ENCODE measurements at regions not wholly inside any gene's neighbourhood (a gene's known extent, or its start where the extent isn't known, plus 50 kb on each side); places are given as distances from the start of the nearest gene placed in this dataset.
"Not testable (repeated sequence)": the region's sequence is repeated elsewhere in the genome, so short reads cannot be mapped to it uniquely, and the experiment has no call there.

DNA sequence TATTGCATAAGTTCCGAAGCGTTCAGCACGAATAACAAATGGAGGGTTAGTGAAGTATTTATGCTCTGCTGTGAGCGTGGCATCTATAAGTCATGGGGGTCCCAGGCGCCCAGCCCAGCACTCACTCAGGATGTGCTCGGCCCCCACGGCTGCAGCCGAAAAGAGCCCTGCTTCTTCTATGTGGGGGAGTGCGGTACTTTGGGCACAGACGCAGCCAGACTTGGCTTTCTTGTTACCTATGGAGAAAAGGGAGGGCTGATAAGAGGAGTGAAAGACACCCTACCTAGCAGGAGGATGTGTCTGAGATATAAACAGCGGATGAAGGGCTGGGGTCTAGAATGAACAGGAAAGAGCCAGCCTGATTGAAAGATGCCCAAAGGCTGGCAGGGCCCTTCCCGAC is 51.4 kb downstream of the MRPL36 start:
- DNase-seq, result no peak

DNA sequence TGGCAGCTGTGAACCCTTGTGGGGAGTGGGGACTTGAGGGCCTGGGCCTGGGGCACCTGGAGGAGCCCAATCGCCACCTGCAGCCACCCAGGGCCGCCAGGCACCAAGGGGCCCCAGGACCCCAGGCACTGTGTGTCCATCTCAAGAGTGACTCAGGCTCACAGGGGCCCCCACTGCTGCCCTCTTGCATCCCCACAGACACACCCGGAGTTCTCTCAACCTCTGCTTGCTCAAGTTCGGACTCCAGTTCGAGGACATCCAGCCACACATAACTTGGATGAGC is 51.9 kb downstream of the MRPL36 start:
- no peak for DNase-seq

DNA sequence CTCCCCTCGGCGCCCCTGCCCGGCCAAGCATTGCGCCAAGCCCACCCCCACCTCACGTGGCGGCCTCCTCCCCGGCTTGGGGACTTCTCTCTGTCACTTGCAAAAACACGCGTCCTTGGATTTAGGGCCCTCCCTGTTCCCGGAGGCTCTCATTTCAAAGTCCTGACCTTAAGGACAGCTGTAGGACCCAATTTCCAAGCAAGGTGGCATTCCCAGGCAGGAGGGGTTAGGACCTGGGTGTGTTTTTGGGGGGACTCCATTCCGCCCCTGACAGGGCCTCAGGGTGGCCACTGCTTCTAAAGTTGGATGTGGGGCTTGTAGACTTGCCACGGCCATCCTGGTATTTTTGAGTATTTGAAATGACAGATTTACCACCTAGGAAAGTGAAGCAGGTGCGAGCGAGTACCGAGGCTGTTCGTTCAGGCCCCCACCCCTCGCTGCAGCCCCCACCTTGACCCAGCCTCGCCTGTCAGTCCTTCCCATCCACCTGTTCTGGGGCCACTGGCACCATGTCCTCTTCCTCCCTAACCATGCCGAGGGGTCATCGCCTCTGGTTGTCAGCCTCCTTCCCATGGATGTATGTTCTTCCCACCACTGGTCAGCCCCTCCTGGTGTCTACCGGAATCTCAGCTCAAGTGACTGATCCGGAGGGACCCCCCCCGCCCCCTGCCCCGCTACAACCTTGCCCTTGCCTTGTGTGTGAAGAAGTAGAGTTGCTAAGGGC is 52.4 kb downstream of the MRPL36 start:
- no peak for DNase-seq

DNA sequence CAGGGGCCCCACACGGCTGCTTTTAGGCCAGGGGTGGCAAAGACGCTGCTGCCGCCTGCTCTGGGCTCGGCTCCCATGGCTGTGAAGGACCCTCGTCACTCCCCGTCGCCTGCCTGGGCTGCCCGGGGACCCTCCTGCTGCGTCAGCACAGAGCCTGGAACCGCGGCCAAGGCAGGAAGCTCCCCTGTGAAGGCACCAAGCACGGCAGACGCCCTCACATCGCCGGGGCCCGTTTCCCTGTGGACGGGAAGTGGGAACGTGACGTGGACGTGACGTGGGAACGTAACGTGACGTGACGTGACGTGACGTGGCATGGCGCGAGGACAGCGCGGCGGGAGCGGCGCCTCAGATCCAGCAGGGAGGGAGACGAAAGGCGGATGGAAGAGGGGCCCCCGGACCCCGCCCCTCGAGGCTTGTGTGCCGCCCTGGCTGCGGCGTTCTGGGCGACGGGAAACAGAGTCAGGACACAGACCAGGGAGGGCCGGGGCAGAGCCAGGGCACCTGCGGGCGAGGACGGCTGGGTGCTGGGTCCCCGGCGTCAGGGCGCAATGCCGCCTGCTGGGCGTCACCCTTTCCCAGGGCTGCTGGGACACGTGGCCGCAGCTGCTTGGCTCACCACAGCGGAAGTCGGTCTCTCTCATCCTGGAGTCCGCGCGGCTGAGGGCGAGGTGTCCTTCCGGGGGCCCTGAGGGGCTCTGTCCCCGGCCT is 53.1 kb downstream of the MRPL36 start:
- DNase-seq, result no peak

DNA sequence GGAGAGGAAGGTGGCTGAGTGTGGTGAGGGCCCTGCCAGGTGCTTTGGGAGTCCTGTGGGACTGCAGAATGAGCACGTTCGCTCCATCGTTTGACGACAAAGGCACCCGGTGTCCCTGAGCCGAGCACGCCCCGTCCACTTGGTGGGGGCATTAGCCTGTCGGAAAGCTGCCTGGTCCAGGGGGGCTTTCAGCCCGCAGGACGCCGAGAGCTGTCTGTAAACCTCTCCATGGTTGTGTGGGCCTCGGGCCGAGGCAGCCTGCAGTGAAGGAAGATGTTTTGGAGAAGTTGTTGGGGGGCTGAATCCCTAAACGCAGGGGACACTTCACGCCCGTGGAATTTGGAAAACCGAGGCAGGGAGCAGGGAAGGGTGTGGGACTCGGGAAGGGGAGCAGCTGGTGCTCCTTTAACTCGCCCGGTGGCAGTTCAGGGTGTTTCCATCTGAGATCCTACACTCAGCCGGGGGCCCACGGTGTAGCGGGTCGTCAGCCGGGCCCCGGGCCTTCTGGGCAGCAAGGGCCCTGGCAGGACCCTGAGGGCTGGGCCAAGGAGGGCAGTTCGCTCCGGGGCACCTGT is 53.8 kb downstream of the MRPL36 start:
- DNase-seq, result no peak

DNA sequence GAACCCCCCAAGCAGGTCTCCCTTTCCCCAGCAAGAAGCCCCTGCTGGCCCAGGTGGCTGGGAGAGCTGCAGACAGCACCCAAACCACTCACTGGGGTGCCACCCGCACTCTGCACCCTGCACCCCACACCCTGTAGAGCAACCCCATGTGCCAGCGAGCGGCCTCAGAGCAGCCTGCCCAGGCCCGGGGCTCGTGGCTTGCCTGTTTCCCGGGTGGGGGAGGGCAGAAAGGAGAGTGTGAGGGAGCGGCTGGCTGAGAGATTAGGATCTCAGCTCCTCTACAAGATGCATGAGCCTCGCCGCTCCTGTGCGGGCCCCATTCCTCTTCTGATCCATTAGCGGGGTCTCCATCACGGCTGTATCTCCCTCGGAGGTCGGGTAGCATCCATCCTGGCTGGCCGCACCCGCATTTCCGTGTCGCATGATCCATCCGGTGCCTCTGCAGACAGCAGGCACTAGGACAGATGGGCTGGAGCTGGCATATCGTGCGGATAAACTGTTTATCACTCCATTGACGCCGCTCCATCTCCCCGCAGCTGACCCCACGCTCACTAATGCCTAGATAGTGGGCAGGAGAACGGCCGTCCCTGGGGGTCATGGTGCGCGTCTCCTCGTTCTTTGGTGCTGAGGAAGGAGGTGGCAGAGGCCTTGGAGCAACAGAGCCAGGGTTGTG is 54.4 kb downstream of the MRPL36 start:
- no peak for DNase-seq

DNA sequence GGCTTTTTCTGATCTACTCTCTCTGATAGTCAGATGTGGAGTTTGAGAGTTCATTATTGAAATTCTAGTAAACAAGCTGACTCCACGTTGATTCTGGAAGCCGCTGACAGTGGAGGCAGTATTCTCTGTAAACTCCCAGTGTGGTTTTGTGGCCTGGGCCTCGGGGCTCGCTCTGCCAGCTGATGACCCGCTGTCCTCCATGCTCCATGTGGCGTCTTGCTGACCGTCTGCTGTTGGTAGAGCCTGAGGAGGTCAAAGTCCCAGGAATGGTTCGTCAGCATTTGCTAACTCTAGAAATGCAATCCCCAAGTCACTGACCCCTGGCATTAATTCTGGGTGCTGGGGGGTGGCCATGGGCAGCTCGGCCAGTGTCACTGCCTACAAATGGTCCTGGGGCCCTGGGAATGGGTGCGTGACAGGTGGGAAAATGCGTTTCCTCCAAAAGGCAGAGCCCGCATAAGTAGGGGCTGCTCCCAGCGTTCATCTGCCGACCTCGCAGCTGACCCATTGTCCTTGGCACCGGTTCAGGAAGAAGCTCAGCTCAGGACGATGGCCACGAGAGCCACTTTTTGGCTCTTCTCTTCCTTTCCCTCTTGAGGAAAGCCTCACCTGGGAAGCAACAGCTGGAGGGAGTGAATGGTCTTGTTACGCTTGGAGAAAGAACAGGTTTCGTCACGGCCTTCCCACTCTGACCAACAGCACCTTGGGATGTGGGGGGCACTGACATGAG is 55.1 kb downstream of the MRPL36 start:
- DNase-seq, result no peak

DNA sequence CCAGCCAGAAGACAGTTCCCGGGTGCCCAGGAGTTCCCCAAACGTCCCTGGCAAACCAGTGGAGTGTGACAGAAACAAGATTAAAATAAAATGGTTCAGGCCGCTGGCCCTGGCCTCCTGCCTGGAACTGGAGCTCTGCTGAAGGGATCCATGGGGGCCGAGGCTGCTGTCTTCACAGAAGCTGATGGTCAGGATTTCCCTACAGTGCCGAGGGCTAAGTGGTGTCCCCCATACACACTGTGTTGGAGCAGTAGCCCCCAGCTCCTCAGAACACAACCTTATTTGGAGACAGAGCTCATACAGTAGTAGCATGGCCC is 55.9 kb downstream of the MRPL36 start:
- DNase-seq, result no peak

DNA sequence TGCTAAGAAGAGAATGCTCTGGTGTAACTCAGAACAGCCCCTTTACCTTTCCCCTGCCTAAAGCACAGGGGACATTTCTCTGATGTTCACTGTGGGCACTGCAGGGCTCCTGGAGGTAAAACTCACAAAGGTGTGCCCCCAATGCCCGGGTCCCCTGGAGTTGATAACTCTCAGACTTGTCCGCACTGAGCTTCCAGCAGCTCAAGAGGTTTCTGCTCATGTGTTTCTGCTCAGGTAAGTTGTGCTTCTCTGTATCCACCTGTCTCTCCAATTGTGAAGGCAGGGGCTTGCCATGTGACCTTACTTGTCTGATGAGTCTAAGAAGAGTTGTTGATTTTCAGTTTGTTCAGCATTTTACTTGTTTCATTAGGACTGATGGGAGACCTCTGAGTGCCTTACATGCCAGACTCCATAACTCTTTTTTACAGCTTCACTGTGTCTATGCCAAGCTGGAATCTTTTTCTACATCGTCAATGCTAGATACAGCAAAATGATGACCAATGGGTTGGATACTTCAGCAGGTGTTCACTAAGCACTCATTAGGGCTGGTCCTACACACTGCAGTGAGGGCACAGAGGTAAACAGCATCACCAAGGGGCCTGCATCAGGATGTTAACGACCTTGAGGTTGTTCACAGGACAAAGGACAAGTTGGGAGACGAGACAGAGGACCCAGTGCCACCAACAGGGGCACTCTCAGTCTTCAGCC is 56.4 kb downstream of the MRPL36 start:
- no peak for DNase-seq

DNA sequence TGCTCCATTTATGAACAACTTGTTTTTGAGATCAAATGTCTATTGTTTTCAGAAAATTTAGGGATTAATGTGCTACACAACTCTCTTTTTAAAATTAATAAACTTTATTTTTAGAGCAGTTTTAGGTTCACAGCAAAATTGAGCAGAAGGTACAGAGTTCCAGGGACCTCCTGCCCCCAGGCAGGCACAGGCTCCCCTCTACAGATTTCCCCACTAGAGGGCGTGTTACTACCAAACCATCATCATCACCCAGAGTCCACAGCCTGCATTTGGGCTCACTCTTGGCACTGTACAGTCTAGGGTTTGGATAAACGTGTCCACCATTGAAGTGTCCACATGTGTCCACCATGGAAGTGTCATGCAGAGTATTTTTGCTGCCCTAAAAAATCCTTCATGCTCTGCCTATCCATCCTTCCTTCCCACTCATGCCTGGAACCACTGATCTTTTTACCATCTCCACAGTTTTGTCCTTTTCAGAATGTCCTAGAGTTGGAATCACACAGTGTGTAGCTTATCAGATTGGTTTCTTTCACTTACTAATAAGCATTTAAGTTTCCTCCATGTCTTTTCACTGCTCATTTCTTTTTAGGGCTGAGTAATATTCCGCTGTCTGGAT is 61.7 kb downstream of the MRPL36 start:
- DNase-seq, result peak; percentile 54

DNA sequence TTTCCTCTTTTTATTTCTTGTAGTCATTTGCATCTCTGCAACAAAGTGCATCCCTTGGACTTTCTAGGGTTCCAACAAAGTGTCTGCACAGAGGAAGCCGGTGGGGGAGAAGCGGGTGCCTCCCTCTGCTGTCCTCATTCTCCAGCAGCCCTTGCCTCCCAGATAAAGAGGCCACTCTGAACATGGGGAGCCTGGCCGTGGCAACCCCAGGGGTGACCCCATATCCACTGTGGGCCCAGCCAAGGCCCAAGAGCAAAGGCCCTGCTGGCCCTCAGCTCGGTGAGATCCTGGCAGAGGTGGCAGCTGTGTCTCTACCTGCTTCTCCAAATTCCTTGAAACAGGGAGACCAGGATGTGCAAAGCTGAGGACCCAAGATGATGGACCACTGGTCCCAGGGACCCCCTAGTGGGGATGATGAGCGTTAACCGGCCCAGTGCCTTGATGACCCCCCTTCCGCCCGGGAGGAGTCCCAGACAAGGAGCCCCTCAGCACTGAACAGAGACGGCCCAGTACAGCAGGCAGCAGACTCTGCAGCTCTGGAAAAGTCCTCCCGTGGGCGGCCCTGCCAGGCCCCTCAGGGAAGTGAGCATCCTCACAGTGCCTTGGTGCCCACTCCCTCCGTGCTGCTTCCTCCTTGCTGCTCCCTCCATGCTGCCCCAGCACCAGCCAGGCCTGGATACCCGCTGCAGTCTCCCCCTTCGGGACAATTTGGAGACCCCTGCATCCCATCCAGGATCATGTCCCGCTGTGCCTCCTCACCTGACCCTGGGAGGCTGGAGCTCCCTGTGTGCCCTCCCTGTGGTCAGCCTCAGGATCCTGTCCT is 62.5 kb downstream of the MRPL36 start:
- DNase-seq, result no peak

DNA sequence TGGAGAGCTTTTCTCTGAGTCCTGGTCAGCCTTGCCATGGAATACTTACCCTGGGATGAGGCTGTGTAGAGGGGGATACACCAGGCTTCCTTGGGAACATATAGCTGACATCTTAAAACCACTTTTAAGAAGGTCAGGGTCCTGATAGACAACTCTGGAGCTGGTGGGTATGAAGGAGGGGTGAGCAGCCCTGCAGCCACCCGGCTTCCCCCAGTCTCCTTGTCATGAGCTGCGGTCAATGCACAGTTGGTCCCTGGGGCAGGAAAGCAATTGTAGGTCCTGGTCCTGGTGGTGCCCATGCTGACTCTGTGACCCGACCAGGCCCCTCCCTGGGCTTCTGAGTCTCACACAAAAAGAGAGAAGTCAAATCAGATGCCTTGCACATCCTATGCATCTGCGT is 63.6 kb downstream of the MRPL36 start:
- no peak for DNase-seq

DNA sequence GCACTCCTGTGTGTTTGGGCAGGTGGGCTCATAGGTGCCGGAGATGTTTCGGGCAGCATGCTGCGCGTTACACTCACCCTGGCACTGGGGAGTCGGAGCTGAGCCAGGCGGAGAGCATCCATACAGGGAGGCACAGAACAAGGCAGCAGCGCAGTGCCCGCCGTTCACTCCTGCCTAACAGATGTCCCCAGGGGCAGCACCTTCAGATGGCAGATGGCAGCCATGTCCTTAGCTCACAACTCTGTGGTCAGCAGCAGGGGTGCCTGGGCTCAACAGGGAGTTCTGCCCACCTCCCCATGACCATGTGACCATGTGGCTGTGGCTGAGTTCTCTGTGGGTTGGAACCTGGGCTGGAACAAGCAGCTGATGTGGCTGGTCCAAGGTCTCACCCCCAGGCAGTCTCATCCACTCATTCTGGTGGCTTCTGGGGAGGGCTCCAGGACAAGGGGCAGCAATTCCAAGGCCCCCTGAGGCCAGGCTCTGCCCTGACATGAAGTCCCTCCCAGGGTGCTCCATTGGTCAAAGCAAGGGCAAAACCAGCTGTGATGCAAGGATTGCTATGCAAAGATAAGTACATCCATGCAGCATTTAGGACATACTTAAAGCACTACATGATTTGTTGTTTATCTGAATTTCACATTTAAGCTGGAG is 64.2 kb downstream of the MRPL36 start:
- no peak for DNase-seq

DNA sequence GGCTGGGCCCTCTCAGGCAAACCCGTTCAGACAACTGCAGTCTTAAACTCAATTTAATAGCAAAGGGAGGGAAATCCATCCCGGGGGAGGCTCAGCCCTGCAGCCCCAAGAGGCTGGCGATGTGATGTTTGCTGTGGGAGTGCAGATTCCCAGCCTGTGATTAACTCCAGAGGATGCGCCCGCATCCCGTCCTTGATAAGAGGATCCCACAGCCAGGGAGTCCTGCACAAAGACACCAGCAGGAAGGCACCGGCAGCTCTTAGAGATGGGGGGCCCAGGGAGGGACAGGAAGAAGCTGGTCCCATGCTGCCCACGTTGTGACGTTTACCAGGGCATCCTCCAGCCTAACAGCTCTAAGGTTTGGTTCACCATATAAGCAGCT is 64.7 kb downstream of the MRPL36 start:
- no peak for DNase-seq

DNA sequence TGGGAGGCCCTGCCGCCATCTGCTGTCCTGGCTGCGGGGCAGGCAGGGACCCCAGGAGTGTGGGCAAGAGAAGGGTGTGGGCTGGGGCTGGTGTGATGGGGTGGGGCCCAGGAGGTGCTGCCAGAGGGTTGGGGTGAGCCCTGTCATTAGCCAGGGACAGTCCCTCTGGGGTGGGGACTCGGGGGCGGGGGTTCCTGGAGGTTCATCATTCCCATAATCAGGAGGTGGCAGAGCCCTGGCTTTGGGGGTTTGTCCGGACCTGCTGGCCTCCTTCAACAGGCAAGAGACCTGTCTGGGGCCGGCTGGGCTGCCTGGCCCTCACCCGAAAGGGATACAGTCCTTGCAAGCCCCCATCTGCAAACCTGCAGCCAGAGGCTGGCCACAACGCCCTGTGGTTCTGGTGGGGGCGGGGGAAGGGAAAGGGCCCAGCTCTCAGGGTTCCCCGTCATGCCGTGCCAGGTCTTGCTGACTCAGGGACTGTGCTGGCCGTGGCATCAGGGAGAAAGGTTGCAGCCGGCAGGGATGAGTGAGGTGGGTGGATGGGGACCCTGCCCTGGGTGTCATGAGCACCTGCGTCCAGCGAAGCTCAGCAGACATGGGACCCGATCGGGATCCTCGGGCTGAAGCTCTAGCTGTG is 65.2 kb downstream of the MRPL36 start:
- no peak for DNase-seq

DNA sequence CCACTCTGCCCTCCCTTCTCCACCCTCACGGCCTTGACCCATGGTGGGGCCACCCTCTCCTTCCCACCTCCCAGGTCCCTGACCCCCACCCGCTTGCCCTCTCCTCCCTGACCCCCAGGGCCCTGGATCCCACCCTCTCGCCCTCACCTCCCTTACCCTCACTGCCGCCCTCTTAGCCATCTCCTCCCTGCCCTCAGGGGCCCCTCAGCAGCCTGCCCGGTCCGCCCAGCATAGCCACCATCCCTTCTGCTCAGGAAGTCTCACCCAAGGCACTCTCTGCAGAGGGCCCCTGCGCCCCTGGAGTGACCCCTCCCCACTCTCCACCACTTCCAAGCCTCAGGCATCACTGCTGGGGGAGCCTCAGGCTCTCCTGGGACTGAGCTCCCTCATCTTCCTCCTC is 66.3 kb downstream of the MRPL36 start:
- DNase-seq, result no peak

DNA sequence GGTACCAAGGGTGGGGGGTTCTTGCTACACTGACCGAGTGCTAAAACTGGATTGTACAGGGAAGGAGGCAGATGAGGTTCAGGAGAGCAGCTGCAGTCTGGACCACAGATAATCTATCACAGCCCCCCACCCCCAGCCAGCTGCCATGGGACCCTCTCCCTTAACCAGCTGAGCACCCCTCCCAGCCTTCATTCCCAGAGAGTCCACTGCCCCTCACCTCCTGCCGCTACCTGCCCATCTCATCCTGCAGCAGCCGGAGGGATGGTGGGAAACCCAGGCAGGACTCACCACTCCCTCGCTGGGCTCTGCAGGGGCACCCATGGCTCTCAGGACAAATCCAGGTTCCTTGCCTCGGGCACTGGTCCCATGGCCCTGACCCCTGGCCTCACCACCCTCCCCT is 66.7 kb downstream of the MRPL36 start:
- no peak for DNase-seq

DNA sequence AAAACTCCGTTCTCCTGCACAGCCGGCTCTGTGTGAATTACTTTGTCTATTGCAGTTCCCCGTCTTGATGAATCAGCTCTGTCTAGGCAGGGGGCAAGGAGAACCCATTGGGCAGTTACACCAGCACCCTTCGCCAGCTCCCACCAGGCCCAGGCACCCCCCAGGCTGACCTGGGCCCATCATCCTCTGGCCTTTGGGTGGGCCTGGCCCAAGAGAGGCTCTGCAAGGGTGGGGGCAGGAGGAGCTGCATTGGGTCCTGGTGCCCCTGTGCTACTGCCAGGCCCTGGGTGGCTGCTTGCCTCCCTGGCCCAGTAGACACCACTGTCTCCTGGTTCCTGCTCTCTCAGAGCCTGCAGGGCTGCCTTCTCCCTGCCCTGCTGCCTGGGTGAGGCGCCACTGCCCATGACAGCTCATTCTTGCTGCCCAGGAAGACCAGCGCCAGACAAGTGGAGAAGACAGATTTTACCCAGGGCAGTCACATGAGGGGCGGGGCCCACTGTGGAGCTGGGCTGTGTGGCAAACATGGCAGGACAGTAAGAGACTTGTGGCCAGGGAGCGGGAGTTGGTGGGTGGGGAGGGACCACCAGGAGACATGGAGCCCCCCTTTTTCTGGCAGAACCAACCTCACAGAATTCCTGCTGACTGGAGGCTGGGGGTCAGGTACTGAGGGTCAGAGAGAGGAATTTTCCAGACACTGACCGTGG is 67.2 kb downstream of the MRPL36 start:
- DNase-seq, result no peak

DNA sequence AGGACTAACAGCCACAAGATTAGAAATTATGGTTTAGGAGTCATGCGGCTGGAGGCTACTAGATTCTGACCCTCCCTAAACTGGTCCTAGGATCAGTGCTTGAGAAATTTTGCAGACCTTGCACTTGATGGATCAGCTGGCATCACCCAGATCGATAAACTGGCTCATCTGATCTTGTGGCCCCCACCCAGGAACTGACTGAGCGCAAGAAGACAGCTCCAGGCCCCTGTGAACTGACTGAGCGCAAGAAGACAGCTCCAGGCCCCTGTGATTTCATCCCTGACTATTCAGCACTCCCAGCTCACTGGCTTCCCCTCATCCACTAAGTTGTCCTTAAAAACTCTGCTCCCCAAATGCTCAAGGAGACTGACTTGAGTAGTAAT is 67.8 kb downstream of the MRPL36 start:
- not testable (repeated sequence) for DNase-seq

DNA sequence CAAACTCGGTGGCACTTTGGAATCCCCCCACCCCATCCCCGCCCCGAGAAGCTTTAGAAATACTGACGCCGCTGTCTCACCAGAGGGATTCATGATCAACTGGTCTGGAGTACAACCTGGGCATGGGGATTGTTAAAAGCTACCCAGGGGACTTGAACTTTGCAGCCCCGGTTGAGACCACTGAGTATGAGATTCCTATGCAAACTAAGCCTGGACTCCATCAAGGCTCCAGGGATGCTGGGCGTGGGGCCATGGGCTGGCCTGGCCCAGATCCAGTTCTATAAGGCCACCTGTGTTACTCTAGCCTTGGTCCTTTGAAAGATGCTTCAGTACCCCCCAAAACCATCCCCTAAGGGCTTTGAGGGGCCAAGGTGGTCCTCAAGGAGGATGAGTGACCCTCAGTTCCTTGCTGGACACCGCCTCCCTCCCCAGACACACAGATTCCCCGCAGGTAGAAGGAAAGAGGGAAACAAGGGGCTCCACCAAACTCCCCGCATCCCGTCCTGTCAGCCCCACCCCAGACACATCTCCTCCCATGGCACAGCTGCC is 68.5 kb downstream of the MRPL36 start:
- no peak for DNase-seq

All from CD4-positive, alpha-beta T cell treated with Interleukin-6 for 4 hours (primary cell).